A204.1 (cell line): ENCODE measurements at regions not wholly inside any gene's neighbourhood (a gene's known extent, or its start where the extent isn't known, plus 50 kb on each side); places are given as distances from the start of the nearest gene placed in this dataset.
"Not testable (repeated sequence)": the region's sequence is repeated elsewhere in the genome, so short reads cannot be mapped to it uniquely, and the experiment has no call there.

Experiments
- FAIRE-seq: peaks from 2 replicates; lab custom pipeline; 2012; peaks lifted over from hg19 to GRCh38; lab: Jason Lieb, UNC

- no peak for FAIRE-seq
These were observed 157.0 kb upstream of the CITED2 start for GRCh38 chr6:139531148-139532115.

- no peak for FAIRE-seq
These were observed 156.1 kb upstream of the CITED2 start for GRCh38 chr6:139530561-139530960.

- no peak for FAIRE-seq
These were observed 155.0 kb upstream of the CITED2 start for GRCh38 chr6:139529420-139529819.

GRCh38 chr6:139528471-139528870, 154.0 kb upstream of the CITED2 start:
- FAIRE-seq = no peak

GRCh38 chr6:139525415-139525814, 151.0 kb upstream of the CITED2 start:
- FAIRE-seq = no peak

GRCh38 chr6:139523986-139524385, 149.5 kb upstream of the CITED2 start:
- no peak for FAIRE-seq

GRCh38 chr6:139522511-139523220, 148.2 kb upstream of the CITED2 start:
- no peak for FAIRE-seq

GRCh38 chr6:139521338-139521737, 146.9 kb upstream of the CITED2 start:
- no peak for FAIRE-seq

GRCh38 chr6:139520321-139520768, 145.9 kb upstream of the CITED2 start:
- no peak for FAIRE-seq

GRCh38 chr6:139519571-139520031, 145.2 kb upstream of the CITED2 start:
- no peak for FAIRE-seq

GRCh38 chr6:139519097-139519496, 144.6 kb upstream of the CITED2 start:
- no peak for FAIRE-seq

- no peak for FAIRE-seq
These were observed 144.2 kb upstream of the CITED2 start for GRCh38 chr6:139518556-139519091.

- FAIRE-seq = not testable (repeated sequence)
These were observed 143.6 kb upstream of the CITED2 start for GRCh38 chr6:139517998-139518555.

- FAIRE-seq = no peak
These were observed 141.1 kb upstream of the CITED2 start for GRCh38 chr6:139515511-139515910.

GRCh38 chr6:139514819-139515218, 140.4 kb upstream of the CITED2 start:
- FAIRE-seq = no peak

- no peak for FAIRE-seq
These were observed 135.8 kb upstream of the CITED2 start for GRCh38 chr6:139510040-139510790.

GRCh38 chr6:139509167-139509566, 134.7 kb upstream of the CITED2 start:
- no peak for FAIRE-seq

GRCh38 chr6:139508576-139508975, 134.1 kb upstream of the CITED2 start:
- FAIRE-seq = no peak

- FAIRE-seq = no peak
These were observed 133.6 kb upstream of the CITED2 start for GRCh38 chr6:139508023-139508422.

- no peak for FAIRE-seq
These were observed 126.5 kb upstream of the CITED2 start for GRCh38 chr6:139500977-139501376.

GRCh38 chr6:139498715-139499114, 124.3 kb upstream of the CITED2 start:
- FAIRE-seq = no peak
